Right cardiac atrium (tissue), 5 donors: ENCODE measurements at regions not wholly inside any gene's neighbourhood (a gene's known extent, or its start where the extent isn't known, plus 50 kb on each side); places are given as distances from the start of the nearest gene placed in this dataset.
"Not testable (repeated sequence)": the region's sequence is repeated elsewhere in the genome, so short reads cannot be mapped to it uniquely, and the experiment has no call there.

Source experiments
- ATAC-seq, 2 donors: fragments of 200-7000 bp; cut with Tn5 transposase; one replicate each; pipeline versions ENCODE4 v1.8.0 to v1.9.1; 2020; ENCODE audit warnings: moderate library complexity in 2 of 2, mild to moderate bottlenecking in 1 of 2
- DNase-seq, 3 donors: peaks; one replicate each; pipeline ENCODE4 v3.0.0-alpha.2; 2020
- H3K27ac ChIP-seq: one replicate; pipeline ENCODE4 v1.5.1; 2013; ENCODE audit warnings: mild to moderate bottlenecking, low read length, control low read depth, moderate library complexity
- H3K27me3 ChIP-seq: one replicate; pipeline ENCODE4 v1.6.1; 2013; ENCODE audit not compliant: control insufficient read depth, insufficient read depth
- H3K4me1 ChIP-seq: one replicate; pipeline ENCODE4 v1.6.1; 2013; ENCODE audit warnings: low read length; ENCODE audit not compliant: control insufficient read depth, insufficient read depth
- H3K4me3 ChIP-seq: one replicate; pipeline ENCODE4 v1.5.1; 2013; ENCODE audit warnings: low read length, control low read depth
- H3K9me3 ChIP-seq: one replicate; pipeline ENCODE4 v1.6.1; 2013; ENCODE audit warnings: low read length; ENCODE audit not compliant: control insufficient read depth
- WGBS: extraction: QIAGEN DNeasy Blood & Tissue Kit; methylation state at CpG from one replicate; pipeline ENCODE4 v1.1.7; 2013; 5-methylcytosine and 5-hydroxymethylcytosine counted together
- intact Hi-C, 4 donors: fragments of 100-400 bp; cut with DNase I; formaldehyde crosslinking; loops; one replicate each; pipeline versions ENCODE4 v1.11.0 to v1.14.0; 2022 to 2023
- donor health status: healthy with polysubstance abuse.
- donor health status: DM: no; HTN: yes; CAD: no.
- donor health status: DM: no; HTN: no; CAD: no.
- donor health status: DM: no; HTN: yes; CAD: no; lungs with severe emphysema.
- donor health status: DM: yes; HTN: yes; CAD: no.

GRCh38 chr9:38938637-38939036, 218.7 kb upstream of the FAM240B start:
- ATAC-seq = peak; percentile 32 to 55
- DNase-seq, H3K4me3 ChIP-seq, H3K9me3 ChIP-seq, intact Hi-C loops, H3K27me3 ChIP-seq, H3K4me1 ChIP-seq, H3K27ac ChIP-seq: not testable (repeated sequence)
- 46% methylated on average over 1 of the region's 4 CpGs for WGBS

GRCh38 chr9:38927970-38928369, 208.0 kb upstream of the FAM240B start:
- H3K27me3 ChIP-seq, DNase-seq, H3K9me3 ChIP-seq, H3K4me3 ChIP-seq, H3K4me1 ChIP-seq, intact Hi-C loops, ATAC-seq, H3K27ac ChIP-seq: not testable (repeated sequence)
- 69% methylated on average over 2 of the region's 4 CpGs for WGBS

GRCh38 chr9:38926565-38926964, 206.6 kb upstream of the FAM240B start:
- intact Hi-C loops, H3K4me1 ChIP-seq, H3K27ac ChIP-seq, H3K9me3 ChIP-seq, H3K27me3 ChIP-seq, DNase-seq, ATAC-seq, H3K4me3 ChIP-seq: not testable (repeated sequence)
- WGBS = no CpG with 5 or more reads among the region's 3 CpGs

GRCh38 chr9:38921253-38921652, 201.3 kb upstream of the FAM240B start:
- H3K27me3 ChIP-seq, H3K27ac ChIP-seq, ATAC-seq, DNase-seq, H3K9me3 ChIP-seq, intact Hi-C loops, H3K4me3 ChIP-seq, H3K4me1 ChIP-seq: not testable (repeated sequence)
- no CpG with 5 or more reads among the region's 3 CpGs for WGBS

- WGBS = 49% methylated on average over 4 of the region's 4 CpGs
- DNase-seq, H3K4me3 ChIP-seq, H3K27ac ChIP-seq, H3K9me3 ChIP-seq, ATAC-seq, H3K27me3 ChIP-seq, H3K4me1 ChIP-seq, intact Hi-C loops: not testable (repeated sequence)
Measured at GRCh38 chr9:38910629-38911028, 190.7 kb upstream of the FAM240B start.

- DNase-seq, H3K9me3 ChIP-seq, H3K27ac ChIP-seq, H3K4me3 ChIP-seq, H3K27me3 ChIP-seq, H3K4me1 ChIP-seq, intact Hi-C loops, ATAC-seq: not testable (repeated sequence)
- WGBS = no CpG with 5 or more reads among the region's 11 CpGs
Measured at GRCh38 chr9:38904719-38905118, 184.8 kb upstream of the FAM240B start.

GRCh38 chr9:38901534-38902177, 181.7 kb upstream of the FAM240B start:
- H3K9me3 ChIP-seq, H3K4me3 ChIP-seq, H3K27ac ChIP-seq, H3K4me1 ChIP-seq, H3K27me3 ChIP-seq, intact Hi-C loops, DNase-seq, ATAC-seq: not testable (repeated sequence)
- no CpG with 5 or more reads among the region's 10 CpGs for whole genome bisulfite sequencing

GRCh38 chr9:38896404-38896803, 176.5 kb upstream of the FAM240B start:
- intact Hi-C loops, DNase-seq, H3K27me3 ChIP-seq, H3K9me3 ChIP-seq, ATAC-seq, H3K4me1 ChIP-seq, H3K27ac ChIP-seq, H3K4me3 ChIP-seq: not testable (repeated sequence)
- 99% methylated on average over 9 of the region's 11 CpGs for WGBS

- H3K9me3 ChIP-seq, DNase-seq, H3K27ac ChIP-seq, H3K4me3 ChIP-seq, intact Hi-C loops, H3K4me1 ChIP-seq, ATAC-seq, H3K27me3 ChIP-seq: not testable (repeated sequence)
- WGBS = no CpG with 5 or more reads among the region's 1 CpG
Measured at GRCh38 chr9:38895227-38895626, 175.3 kb upstream of the FAM240B start.

GRCh38 chr9:38892539-38893232, 172.8 kb upstream of the FAM240B start:
- intact Hi-C loops, H3K4me3 ChIP-seq, ATAC-seq, H3K9me3 ChIP-seq, DNase-seq, H3K27ac ChIP-seq, H3K4me1 ChIP-seq, H3K27me3 ChIP-seq: not testable (repeated sequence)
- 92% methylated on average over 4 of the region's 6 CpGs for WGBS

GRCh38 chr9:38886076-38886475, 166.1 kb upstream of the FAM240B start:
- 50% methylated on average over 1 of the region's 5 CpGs for WGBS

More at GRCh38 chr9:38886076-38886475, 166.1 kb upstream of the FAM240B start:
- H3K27ac ChIP-seq, intact Hi-C loops, H3K4me3 ChIP-seq, H3K27me3 ChIP-seq, ATAC-seq, H3K4me1 ChIP-seq, H3K9me3 ChIP-seq, DNase-seq: not testable (repeated sequence)
